ENCODE measurements at regions not wholly inside any gene's neighbourhood (a gene's known extent, or its start where the extent isn't known, plus 50 kb on each side); places are given as distances from the start of the nearest gene placed in this dataset.
"Not testable (repeated sequence)": the region's sequence is repeated elsewhere in the genome, so short reads cannot be mapped to it uniquely, and the experiment has no call there.

DNA sequence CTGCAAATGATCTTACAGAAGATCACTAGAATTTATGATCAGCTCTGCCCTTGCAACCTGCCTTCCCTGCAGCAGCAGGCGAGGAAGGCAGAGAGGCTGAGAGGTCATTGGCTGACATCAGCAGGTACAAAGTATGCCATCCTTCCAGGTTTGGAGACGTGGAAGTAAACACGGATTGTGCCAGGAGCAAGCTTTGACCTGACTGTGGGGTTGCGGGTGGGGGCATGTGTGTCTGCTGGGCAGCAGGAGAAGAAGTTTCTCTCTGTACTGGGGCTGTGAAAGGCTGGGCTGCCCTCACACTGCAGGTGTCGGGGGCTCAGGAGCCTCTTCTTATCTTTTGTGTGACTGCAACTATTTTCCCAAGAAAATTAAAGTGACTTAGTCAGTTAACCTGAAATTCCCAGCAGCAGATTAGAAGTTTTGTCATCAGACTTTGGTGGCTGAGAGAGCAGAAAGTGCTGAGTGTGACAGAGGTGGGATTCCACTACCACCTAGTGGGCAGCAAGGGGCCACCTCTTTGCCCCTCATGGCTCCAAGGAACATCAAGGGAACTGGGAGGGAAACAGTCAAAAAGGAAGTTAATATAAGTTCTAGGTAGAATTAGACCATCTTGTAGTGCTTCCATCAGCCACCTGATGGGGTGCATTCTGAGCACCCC is 565.9 kb downstream of the ETS1 start:
- DNase-seq, result no peak

- DNase-seq, result no peak
These were observed 568.7 kb downstream of the ETS1 start for GRCh38 chr11:128018692-128019091.

DNA sequence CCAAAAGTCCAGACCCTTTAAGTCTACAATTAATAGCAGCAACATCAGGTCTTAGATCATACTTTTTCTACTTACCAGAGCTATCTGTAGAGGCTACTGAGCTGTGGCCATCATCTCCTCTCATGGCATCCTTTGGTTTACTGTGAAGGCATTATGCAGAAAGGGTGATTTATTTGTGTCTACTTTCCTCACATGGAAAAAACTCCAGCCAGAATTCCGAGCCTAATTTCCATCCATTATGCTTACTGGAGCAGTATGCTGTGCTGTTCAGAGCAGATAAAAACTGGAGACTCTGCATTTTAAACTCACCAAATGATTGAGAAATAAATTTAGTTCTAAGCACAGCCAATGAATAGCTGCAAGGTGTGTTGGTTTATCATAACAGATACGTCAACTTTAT is 581.8 kb downstream of the ETS1 start:
- no peak for DNase-seq

GRCh38 chr11:127998421-127998820 is 588.9 kb downstream of the ETS1 start:
- DNase-seq, result no peak

DNA sequence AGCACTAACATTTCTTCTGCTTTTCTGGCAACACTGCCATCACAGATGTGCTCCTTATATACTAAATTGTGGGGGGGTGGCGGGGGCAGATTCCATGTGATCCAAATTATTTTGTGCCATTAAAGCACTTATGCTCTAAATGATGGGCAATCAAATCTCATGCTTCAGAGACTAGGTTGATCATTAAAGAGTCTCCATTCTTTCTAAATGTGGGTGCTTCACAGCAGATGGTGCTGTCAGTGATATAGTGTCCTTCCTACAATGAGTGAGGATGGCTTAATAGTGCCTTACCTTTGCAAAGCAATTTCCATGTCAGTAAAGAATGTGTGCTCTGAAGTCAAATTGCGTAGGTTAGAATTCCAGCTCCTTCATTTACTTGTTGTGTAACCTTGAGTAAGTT is 589.8 kb downstream of the ETS1 start:
- DNase-seq, result no peak

DNA sequence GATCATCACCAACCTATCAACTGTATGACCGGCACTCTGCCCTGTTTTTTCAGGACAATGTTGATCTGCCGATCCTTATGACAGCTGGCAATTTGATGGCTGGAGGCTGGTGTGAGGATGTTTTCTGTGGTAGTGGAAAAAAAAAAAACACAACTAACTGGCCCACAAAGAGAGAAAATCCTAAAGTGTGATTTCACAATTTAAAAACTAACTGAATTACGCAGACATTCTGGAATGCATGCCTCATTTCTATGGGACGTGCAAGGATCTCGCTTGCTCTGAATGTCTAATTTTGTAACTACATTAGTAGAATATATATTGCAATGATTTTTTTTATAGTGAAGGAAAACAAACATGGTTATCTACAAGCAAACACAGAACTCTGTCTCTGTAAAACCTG is 590.5 kb downstream of the ETS1 start:
- no peak for DNase-seq

GRCh38 chr11:127995921-127996320 is 591.4 kb downstream of the ETS1 start:
- DNase-seq, result no peak

- DNase-seq, result peak; percentile 25
These were observed 592.6 kb downstream of the ETS1 start for GRCh38 chr11:127994736-127995135.

- DNase-seq, result peak; percentile 11
These were observed 593.6 kb downstream of the ETS1 start for GRCh38 chr11:127993788-127994187.

- DNase-seq, result no peak
These were observed 594.1 kb downstream of the ETS1 start for GRCh38 chr11:127993281-127993680.

DNA sequence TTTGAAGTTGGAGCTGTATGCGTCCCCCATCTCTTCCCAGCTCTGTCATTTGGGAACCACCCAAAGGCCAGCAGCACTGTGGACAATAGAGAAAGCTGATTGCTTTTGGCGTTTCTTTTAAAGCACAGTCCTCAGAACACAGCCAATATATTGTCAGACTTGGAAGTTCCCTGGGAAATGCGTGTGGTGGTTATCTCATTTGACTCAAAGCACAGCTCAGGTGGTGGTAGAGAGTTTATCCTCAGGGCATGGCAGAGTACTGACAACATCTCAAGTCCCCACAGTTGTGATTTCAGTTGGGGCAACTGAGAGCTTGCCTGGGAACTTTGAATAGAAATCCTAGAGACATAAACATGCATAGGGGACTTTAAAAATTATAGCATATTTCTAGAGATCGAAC is 601.3 kb downstream of the ETS1 start:
- DNase-seq, result no peak

GRCh38 chr11:127972816-127973215 is 614.5 kb downstream of the ETS1 start:
- no peak for DNase-seq

GRCh38 chr11:127971448-127971847 is 615.9 kb downstream of the ETS1 start:
- no peak for DNase-seq

DNA sequence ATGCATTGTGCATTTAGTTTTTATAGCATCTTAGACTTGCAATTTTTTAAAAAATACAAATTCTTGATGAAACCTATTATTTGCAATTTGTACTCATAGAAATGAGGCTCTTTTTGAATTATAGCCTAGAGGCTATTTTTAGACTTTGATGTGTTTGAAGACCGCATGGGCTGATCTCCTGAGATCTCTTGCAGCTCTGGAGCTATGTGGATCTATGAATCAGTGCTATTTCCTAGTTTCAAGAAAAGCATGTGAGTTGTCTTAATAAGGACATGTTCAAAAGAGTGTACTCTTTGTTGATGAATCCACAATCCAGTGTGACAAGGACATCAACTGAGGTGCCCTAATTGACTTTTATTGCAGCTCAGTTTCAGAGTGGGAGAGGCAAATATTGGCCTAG is 620.5 kb downstream of the ETS1 start:
- DNase-seq, result no peak

GRCh38 chr11:127965939-127966668 is 621.3 kb downstream of the ETS1 start:
- DNase-seq, result no peak

GRCh38 chr11:127962416-127962815 is 624.9 kb downstream of the ETS1 start:
- DNase-seq, result no peak

DNA sequence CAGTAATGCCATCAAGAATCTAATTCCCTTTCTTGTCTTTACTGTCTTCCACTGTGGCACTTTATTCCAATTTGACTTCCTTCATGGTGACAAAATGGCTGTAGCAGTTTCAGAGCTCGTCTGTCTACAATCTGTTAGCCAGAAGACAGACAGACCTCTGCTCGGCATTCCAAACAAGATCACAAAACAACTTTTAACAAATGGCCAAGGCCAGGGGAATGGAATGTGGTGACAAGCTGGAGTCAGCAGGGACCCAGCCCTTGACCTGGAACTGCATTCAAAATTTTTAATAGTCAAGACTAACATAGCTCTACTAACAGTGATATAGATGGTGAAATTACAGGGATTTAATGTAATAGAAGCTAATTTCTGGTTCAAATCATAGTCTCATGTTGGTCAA is 637.2 kb downstream of the ETS1 start:
- no peak for DNase-seq

DNA sequence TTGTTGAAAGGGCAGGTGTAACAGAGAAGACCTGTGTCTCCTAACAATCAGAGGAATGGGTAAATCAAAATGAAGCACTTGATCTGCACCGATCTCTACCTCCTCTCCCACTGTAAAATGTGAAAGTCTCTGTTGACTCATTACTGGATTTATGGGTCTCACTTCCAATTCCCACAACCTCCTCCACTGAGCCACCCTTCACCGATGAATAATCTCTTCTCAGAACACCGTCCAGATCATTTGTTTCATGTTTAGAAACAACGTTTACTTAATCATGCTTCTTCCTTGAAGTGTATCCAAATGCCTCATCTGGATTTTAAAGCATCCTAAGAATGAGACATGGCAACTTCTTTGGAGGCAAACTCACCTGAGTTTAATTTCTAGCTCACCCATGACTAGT is 643.6 kb downstream of the ETS1 start:
- DNase-seq, result no peak

DNA sequence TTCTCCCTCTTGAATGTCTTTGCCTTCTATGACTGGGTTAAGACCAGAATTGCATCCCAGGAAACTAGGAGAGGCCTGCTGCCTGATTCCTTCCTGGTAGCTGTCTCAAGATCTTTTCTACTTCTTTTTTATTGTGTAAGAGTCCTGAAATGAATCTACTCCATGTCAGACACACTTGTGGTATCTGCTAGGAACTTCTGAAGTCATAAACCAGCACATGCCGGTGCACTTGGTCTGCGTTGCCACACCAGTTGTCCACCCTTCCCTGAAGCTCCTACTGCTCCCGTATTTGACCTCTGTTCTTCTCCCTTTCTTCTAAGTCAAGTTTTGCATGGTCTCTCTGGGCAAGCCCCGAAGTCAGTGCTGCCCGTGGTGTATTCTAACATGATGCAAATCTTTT is 644.2 kb downstream of the ETS1 start:
- DNase-seq, result no peak

DNA sequence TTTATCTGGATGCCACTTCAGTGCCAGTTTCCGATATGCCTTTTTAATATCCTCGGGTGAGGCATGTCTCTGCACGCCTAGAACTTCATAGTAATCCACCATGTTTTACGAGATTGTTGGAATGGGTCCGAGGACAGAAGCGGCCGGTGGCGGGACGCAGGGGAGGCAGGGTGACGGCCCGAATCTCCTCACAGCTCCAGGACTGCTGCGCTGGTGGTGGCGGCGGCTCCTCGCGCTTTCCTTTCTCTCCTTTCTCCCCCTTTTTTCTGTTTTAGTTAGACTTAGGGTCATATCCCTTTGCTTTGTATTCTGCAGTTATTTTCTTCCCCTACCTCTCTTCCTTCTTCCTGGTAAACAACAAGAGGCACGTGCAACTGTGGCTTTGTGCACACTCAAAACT is 645.8 kb downstream of the ETS1 start:
- not testable (repeated sequence) for DNase-seq

DNA sequence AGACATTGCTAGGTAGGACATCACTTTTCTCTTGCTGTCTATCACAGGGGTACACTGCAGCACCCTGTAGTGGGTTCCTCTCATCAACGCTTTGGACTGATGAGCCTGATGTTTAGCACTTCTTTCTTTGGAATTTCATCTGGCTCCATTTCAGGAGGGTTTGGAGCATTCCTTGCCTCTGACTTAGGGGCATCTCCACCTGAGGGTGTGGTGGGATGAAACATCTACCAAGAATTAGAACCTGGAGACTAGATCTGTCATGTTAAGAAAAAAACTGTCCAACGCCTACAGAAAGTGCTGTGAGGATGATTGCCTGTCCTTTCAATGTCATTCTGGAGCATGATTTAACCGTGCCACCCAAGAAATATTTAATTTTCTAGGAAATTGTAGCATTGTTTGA is 648.4 kb downstream of the ETS1 start:
- DNase-seq, result no peak

- DNase-seq, result no peak
These were observed 652.3 kb downstream of the ETS1 start for GRCh38 chr11:127935081-127935480.

DNA sequence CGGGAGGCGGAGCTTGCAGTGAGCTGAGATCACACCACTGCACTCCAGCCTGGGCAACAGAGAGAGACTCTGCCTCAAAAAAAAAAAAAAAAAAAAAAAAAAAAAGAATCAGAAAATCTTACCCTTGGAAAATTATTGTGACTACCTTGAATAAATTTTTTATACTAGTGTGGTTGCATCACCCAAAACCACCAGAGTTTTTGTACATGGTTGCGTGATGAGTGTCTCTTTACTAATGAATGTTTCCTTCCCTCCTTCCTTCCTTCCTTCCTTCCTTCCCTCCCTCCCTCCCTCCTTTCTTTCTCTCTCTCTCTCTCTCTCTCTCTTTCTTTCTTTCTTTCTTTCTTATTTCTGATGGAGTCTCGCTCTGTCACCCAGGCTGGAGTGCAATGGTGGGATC is 653.4 kb downstream of the ETS1 start:
- DNase-seq, result not testable (repeated sequence)

GRCh38 chr11:127931803-127932202 is 655.6 kb downstream of the ETS1 start:
- DNase-seq, result no peak

DNA sequence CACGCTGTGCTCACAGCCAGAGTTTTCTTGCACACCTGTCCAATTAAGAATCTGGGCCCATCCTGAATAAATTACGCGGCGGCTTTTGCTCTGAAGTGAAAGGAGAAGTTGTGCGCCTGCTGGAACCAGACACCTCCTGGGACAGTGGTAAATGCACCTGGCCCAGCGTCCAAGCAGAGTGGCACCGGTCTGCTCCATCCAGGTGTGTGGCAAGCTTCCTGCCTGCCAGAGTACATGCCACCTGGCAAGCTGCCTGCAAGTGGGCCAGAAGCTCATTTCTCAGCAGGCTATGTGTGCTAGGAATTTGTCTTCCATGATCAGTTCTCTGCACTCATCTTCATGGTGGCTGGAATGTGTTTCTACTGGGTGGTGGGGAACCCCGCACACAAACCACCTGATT is 660.6 kb downstream of the ETS1 start:
- no peak for DNase-seq
